Suprapubic skin (tissue), 4 donors: ENCODE measurements at regions not wholly inside any gene's neighbourhood (a gene's known extent, or its start where the extent isn't known, plus 50 kb on each side); places are given as distances from the start of the nearest gene placed in this dataset.
"Not testable (repeated sequence)": the region's sequence is repeated elsewhere in the genome, so short reads cannot be mapped to it uniquely, and the experiment has no call there.

ENCODE experiments used
- DNase-seq, 2 donors: peaks; one replicate each; pipeline ENCODE4 v3.0.0-alpha.2; 2019; ENCODE audit warnings: low spot score in 2 of 2
- H3K27ac ChIP-seq: fragments of 200-600 bp; sonication (generic); one replicate; pipeline ENCODE4 v1.5.1; 2019
- H3K27me3 ChIP-seq: fragments of 200-600 bp; sonication (generic); one replicate; pipeline ENCODE4 v1.5.1; 2019
- H3K36me3 ChIP-seq: fragments of 200-600 bp; sonication (generic); one replicate; pipeline ENCODE4 v1.5.1; 2019
- H3K4me1 ChIP-seq: fragments of 200-600 bp; sonication (generic); one replicate; pipeline ENCODE4 v1.5.1; 2019
- H3K4me3 ChIP-seq: fragments of 200-600 bp; sonication (generic); one replicate; pipeline ENCODE4 v1.5.1; 2019; ENCODE audit warnings: mild to moderate bottlenecking
- H3K9me3 ChIP-seq: fragments of 200-600 bp; sonication (generic); one replicate; pipeline ENCODE4 v1.5.1; 2019
- EP300 ChIP-seq: sonication (generic); formaldehyde crosslinking; IDR thresholded peaks from one replicate; pipeline ENCODE4 v1.6.1; 2017; ENCODE audit warnings: antibody characterized with exemption
- POLR2A ChIP-seq, 2 donors: fragments of 450-650 bp; IDR thresholded peaks; one replicate each; pipeline ENCODE4 v1.6.1; 2017; ENCODE audit warnings: antibody characterized with exemption in 2 of 2, mild to moderate bottlenecking in 2 of 2, moderate library complexity in 2 of 2
- POLR2AphosphoS5 ChIP-seq, 3 donors: sonication (generic); formaldehyde crosslinking; IDR thresholded peaks; one replicate each; pipeline ENCODE4 v1.6.1; 2017; ENCODE audit warnings: antibody characterized with exemption in 3 of 3
- WGBS: methylation state at CpG from one replicate; pipeline ENCODE4 v1.1.5; 2018; 5-methylcytosine and 5-hydroxymethylcytosine counted together
- TF ChIP-seq, protein P1 (sequence below), 2 donors: fragments of 200-600 bp in 1 of 2; fragments of 450-650 bp in 1 of 2; sonication (generic) in 1 of 2; IDR thresholded peaks; one replicate each; pipeline ENCODE4 v1.5.1; 2016 to 2019; ENCODE audit warnings: antibody characterized with exemption in 2 of 2, mild to moderate bottlenecking in 1 of 2, moderate library complexity in 1 of 2

DNA sequence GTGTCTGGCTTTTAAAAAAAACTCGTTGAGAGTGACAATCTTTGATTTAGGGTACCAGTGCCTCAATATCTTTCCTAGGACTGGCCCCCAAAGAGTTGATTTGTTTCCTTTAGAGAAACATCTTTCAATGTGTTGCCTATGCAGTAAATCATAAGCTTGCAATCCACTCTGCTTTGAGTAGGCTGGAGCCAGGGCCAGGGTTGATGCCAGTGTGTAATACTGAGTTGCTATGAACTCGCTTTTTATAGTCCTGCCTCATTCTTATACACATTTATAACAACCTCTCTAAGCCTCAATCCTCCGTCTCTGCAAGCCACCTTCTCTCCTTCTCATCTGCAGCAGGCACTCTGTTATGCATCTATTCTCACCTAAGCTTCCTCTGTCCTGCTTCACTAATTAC lies 674.9 kb upstream of the POM121L12 start:
- DNase-seq: no peak
- H3K4me3 ChIP-seq: no peak overlapping the region
- TF ChIP-seq EP300 (no peak), POLR2A (IDR thresholded peaks at IDR 0.05) (no peak), POLR2AphosphoS5 (IDR thresholded peaks at IDR 0.05) (no peak)
- TF ChIP-seq, protein P1, sequence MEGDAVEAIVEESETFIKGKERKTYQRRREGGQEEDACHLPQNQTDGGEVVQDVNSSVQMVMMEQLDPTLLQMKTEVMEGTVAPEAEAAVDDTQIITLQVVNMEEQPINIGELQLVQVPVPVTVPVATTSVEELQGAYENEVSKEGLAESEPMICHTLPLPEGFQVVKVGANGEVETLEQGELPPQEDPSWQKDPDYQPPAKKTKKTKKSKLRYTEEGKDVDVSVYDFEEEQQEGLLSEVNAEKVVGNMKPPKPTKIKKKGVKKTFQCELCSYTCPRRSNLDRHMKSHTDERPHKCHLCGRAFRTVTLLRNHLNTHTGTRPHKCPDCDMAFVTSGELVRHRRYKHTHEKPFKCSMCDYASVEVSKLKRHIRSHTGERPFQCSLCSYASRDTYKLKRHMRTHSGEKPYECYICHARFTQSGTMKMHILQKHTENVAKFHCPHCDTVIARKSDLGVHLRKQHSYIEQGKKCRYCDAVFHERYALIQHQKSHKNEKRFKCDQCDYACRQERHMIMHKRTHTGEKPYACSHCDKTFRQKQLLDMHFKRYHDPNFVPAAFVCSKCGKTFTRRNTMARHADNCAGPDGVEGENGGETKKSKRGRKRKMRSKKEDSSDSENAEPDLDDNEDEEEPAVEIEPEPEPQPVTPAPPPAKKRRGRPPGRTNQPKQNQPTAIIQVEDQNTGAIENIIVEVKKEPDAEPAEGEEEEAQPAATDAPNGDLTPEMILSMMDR (IDR thresholded peaks at IDR 0.05): no peak
- H3K36me3 ChIP-seq: no peaks in the 10 kb centered on the region
- no peaks in the 10 kb centered on the region for H3K27me3 ChIP-seq
- H3K9me3 ChIP-seq: no peaks in the 10 kb centered on the region
- H3K4me1 ChIP-seq: no peaks in the 10 kb centered on the region
- H3K27ac ChIP-seq: no peak overlapping the region
- 47% methylated on average over 3 of the region's 3 CpGs for WGBS

DNA sequence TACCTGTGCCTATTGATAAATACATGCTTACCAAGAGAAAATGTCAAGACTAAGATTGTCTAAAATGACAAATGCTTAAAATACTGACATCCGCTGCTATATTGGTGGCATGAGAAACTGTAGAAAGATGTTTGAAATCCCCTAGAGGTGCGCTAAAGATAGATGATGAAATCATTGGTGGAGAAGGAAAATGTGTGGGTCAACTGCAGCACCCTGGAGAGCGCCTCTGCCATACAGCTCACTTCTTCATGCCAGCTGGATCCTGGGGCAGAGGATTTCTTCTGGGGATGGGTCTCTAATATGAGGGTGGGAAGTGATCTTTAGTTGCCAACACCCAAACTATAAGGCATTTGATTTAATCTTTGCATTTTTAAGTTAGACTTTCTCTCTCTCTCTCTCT lies 680.4 kb upstream of the POM121L12 start:
- DNase-seq: no peak
- no peak overlapping the region for H3K4me3 ChIP-seq
- no peak overlapping the region for H3K27ac ChIP-seq
- H3K27me3 ChIP-seq: no peaks in the 10 kb centered on the region
- no peaks in the 10 kb centered on the region for H3K36me3 ChIP-seq
- TF ChIP-seq POLR2A (IDR thresholded peaks at IDR 0.05) (no peak), POLR2AphosphoS5 (IDR thresholded peaks at IDR 0.05) (no peak), EP300 (no peak)
- TF ChIP-seq, protein P1 (IDR thresholded peaks at IDR 0.05): no peak
- 45% methylated on average over 3 of the region's 3 CpGs for WGBS
- no peaks in the 10 kb centered on the region for H3K4me1 ChIP-seq
- no peaks in the 10 kb centered on the region for H3K9me3 ChIP-seq

DNA sequence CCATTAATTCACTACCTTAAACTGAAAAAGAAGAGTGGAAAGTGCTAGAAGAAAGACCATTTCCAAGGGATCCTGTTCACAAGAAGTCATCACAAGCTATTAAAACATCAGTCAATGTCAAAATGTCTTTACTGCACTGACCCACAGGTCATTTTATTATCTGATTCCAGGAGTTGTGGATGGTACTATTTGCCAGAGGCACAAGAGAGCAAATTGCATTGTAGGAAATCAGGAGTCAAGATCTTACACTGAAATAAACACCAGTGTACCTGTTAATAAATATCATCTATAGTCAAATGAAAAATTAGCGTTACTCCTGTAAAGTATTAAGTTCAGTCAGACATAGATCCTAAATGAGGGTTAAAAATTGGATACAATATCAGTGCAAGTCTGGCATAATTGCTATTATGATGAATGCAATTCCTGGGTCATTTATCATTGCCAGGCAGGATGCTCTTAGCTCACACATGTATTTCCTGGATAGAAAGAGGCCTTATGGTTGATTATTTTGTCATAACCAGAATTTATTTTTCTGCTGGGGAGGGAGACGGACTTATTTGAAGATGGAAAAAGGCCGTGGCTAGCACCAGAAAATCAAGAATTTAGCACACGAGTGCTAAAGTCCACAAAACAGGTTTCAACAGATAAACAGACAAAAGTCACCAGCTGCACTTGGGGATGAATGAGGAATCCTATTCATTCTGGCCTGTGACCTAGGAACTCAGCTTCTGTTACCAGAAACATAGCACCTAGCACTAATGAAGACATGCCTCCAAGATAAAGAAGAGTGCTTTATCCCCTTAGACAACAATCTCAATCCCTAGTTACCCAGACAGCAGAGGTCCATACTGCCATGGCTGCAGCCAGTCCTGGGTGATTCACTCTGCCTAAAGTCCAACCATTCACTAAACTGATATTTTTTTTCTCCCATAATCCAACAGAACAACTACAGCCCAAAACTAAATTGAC lies 683.1 kb upstream of the POM121L12 start:
- Histone ChIP-seq H3K4me1 (no peaks in the 10 kb centered on the region), H3K36me3 (no peaks in the 10 kb centered on the region), H3K4me3 (no peak overlapping the region), H3K9me3 (no peaks in the 10 kb centered on the region), H3K27me3 (no peaks in the 10 kb centered on the region), H3K27ac (no peak overlapping the region)
- WGBS: 42% methylated on average over 4 of the region's 4 CpGs
- DNase-seq: no peak
- TF ChIP-seq, protein P1 (IDR thresholded peaks at IDR 0.05): no peak
- TF ChIP-seq EP300 (no peak), POLR2AphosphoS5 (IDR thresholded peaks at IDR 0.05) (no peak), POLR2A (IDR thresholded peaks at IDR 0.05) (no peak)

DNA sequence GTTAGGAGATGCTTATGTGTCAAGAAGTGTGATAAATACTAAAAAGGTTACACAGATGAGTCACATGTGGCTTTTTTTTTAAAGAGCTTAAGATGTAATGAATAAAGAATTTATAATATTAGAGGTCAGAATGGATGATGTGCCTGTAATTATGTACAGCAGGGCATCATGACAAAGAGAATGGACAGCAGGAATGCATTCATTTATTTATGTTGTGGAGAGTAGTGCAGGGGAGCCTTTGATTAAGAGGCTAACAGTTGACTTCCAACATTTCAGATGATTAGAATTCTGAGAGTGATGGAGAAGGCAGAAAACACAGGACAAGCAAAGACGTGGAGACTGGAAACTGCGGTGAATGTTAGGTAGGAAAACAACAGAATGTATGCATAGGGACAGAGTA lies 691.4 kb upstream of the POM121L12 start:
- Histone ChIP-seq H3K4me1 (no peaks in the 10 kb centered on the region), H3K4me3 (no peak overlapping the region), H3K27me3 (no peaks in the 10 kb centered on the region), H3K27ac (no peak overlapping the region), H3K9me3 (no peaks in the 10 kb centered on the region), H3K36me3 (no peaks in the 10 kb centered on the region)
- DNase-seq: no peak
- 77% methylated on average over 2 of the region's 2 CpGs for WGBS
- TF ChIP-seq, protein P1 (IDR thresholded peaks at IDR 0.05): no peak
- no peak for TF ChIP-seq POLR2A (IDR thresholded peaks at IDR 0.05)
- no peak for TF ChIP-seq EP300
- TF ChIP-seq POLR2AphosphoS5 (IDR thresholded peaks at IDR 0.05): no peak

DNA sequence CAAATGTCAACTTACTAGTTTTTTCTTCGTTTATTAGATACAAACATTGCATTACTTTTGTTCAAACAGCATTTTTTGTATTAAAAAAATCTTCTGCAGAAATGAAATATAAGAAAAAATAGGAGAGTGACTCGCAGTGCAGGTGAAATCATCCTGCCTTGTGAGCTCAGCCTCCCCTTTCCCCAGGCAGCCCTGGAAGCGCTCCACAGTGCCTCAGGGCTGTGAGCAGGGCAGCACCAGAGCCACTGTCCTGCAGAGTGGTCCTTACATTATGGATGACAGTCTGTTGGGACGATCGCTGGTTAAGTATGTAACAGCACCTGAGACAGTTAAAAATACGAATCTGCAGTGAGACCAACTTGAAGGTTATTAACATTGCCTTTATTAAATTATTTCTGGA lies 695.4 kb upstream of the POM121L12 start:
- H3K4me1 ChIP-seq: no peaks in the 10 kb centered on the region
- no peaks in the 10 kb centered on the region for H3K27me3 ChIP-seq
- H3K9me3 ChIP-seq: peaks cover 3% of the 10 kb centered on the region
- no peak for DNase-seq
- H3K36me3 ChIP-seq: no peaks in the 10 kb centered on the region
- H3K27ac ChIP-seq: no peak overlapping the region
- 68% methylated on average over 6 of the region's 6 CpGs for WGBS
- H3K4me3 ChIP-seq: no peak overlapping the region
- no peak for TF ChIP-seq POLR2AphosphoS5 (IDR thresholded peaks at IDR 0.05)

DNA sequence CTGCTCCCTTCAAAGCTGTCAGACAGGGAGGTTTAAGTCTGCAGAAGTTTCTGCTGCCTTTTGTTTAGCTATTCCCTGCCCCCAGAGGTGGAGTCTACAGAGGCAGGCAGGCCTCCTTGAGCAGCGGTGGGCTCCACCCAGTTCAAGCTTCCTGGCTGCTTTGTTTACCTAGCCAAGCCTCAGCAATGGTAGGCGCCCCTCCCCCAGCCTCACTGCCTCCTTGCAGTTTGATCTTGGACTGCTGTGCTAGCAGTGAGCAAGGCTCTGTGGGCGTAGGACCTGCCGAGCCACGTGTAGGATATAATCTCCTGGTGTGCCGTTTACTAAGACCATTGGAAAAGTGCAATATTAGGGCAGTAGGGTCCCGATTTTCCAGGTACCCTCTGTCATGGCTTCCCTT lies 707.1 kb upstream of the POM121L12 start:
- not testable (repeated sequence) for H3K4me3 ChIP-seq, H3K36me3 ChIP-seq, DNase-seq, H3K27me3 ChIP-seq, H3K27ac ChIP-seq, H3K9me3 ChIP-seq, H3K4me1 ChIP-seq
- WGBS: 81% methylated on average over 7 of the region's 7 CpGs
